KMS-11 (cell line): ENCODE measurements at regions not wholly inside any gene's neighbourhood (a gene's known extent, or its start where the extent isn't known, plus 50 kb on each side); places are given as distances from the start of the nearest gene placed in this dataset.

Experiments used
- H2AFZ ChIP-seq: fragments of 200-600 bp; sonication (generic); 2 replicates; pipeline ENCODE4 v1.6.1; 2016; ENCODE audit warnings: antibody characterized with exemption, mixed run types, low read depth
- H3K27ac ChIP-seq: fragments of 200-600 bp; sonication (generic); 2 replicates; pipeline ENCODE4 v1.6.1; 2016; ENCODE audit warnings: mild to moderate bottlenecking, mixed run types
- H3K27me3 ChIP-seq: fragments of 200-600 bp; sonication (generic); 2 replicates; pipeline ENCODE4 v1.6.1; 2017; ENCODE audit warnings: mild to moderate bottlenecking, low read depth, mixed run types, moderate library complexity; ENCODE audit not compliant: insufficient read depth
- H3K36me3 ChIP-seq: fragments of 200-600 bp; sonication (generic); 2 replicates; pipeline ENCODE4 v1.6.1; 2017; ENCODE audit warnings: mild to moderate bottlenecking, mixed run types; ENCODE audit not compliant: insufficient read depth
- H3K4me1 ChIP-seq: fragments of 200-600 bp; sonication (generic); 2 replicates; pipeline ENCODE4 v1.6.1; 2016; ENCODE audit warnings: mild to moderate bottlenecking, low read depth, mixed run types; ENCODE audit not compliant: poor library complexity, severe bottlenecking
- H3K4me2 ChIP-seq: fragments of 200-600 bp; sonication (generic); 2 replicates; pipeline ENCODE4 v1.7.0; 2016; ENCODE audit warnings: mild to moderate bottlenecking, mixed run types
- H3K4me3 ChIP-seq: fragments of 200-600 bp; sonication (generic); IDR thresholded peaks from 2 replicates; pipeline ENCODE4 v1.6.1; 2017; ENCODE audit warnings: low read depth, low read length, mixed read lengths; ENCODE audit not compliant: insufficient read depth
- H3K79me2 ChIP-seq: fragments of 200-600 bp; sonication (generic); 2 replicates; pipeline ENCODE4 v1.6.1; 2016; ENCODE audit warnings: low read depth, mixed run types; ENCODE audit not compliant: insufficient read depth
- H3K9ac ChIP-seq: fragments of 200-600 bp; sonication (generic); 2 replicates; pipeline ENCODE4 v1.6.1; 2016; ENCODE audit warnings: mild to moderate bottlenecking, mixed run types
- H4K20me1 ChIP-seq: fragments of 200-600 bp; sonication (generic); 2 replicates; pipeline ENCODE4 v1.6.1; 2016; ENCODE audit warnings: mild to moderate bottlenecking, mixed run types; ENCODE audit not compliant: insufficient read depth
- CTCF ChIP-seq: fragments of 200-600 bp; sonication (generic); conservative IDR thresholded peaks from 2 replicates; pipeline ENCODE4 v1.6.1; 2017; ENCODE audit warnings: low read depth, mild to moderate bottlenecking, antibody characterized with exemption, low read length, moderate library complexity, mixed read lengths

DNA sequence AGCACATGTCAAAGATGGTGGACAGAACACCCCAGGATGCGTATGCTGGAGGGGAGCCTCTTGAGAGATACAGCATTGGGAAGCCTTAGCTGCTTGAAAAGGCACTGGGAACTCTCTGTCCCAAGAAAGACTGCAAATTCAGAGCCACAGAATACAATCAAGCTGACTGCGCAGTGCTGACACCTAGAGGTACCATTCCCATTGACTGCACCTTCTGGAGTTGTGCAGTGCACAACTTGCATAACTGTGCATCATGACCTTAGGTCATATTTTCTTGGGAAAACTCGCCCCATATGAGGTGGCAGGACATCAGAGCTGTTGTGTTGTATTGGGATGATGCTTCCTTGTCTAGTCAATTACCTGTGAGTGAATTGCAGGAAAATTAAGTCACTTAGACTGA lies 646.5 kb upstream of the NOX3 start:
- H3K27me3 ChIP-seq: no peaks in the 10 kb centered on the region
- H3K27ac ChIP-seq: no peak overlapping the region
- H3K4me1 ChIP-seq: no peaks in the 10 kb centered on the region
- H3K79me2 ChIP-seq: no peaks in the 10 kb centered on the region
- no peaks in the 10 kb centered on the region for H3K36me3 ChIP-seq
- TF ChIP-seq CTCF: 0 out of 2 replicates have a peak, but pooled peaks have one; percentile 14
- H3K4me2 ChIP-seq: no peak overlapping the region
- H4K20me1 ChIP-seq: no peaks in the 10 kb centered on the region
- H3K9ac ChIP-seq: no peak overlapping the region
- H2AFZ ChIP-seq: no peak overlapping the region
- H3K4me3 ChIP-seq: no peak overlapping the region

GRCh38 chr6:156098839-156099238 lies 643.2 kb upstream of the NOX3 start:
- H4K20me1 ChIP-seq: no peaks in the 10 kb centered on the region
- no peak for TF ChIP-seq CTCF
- no peaks in the 10 kb centered on the region for H3K36me3 ChIP-seq
- H3K4me2 ChIP-seq: no peak overlapping the region
- H2AFZ ChIP-seq: no peak overlapping the region
- no peaks in the 10 kb centered on the region for H3K27me3 ChIP-seq
- no peak overlapping the region for H3K9ac ChIP-seq
- H3K79me2 ChIP-seq: no peaks in the 10 kb centered on the region
- no peak overlapping the region for H3K4me3 ChIP-seq
- no peaks in the 10 kb centered on the region for H3K4me1 ChIP-seq
- H3K27ac ChIP-seq: no peak overlapping the region

DNA sequence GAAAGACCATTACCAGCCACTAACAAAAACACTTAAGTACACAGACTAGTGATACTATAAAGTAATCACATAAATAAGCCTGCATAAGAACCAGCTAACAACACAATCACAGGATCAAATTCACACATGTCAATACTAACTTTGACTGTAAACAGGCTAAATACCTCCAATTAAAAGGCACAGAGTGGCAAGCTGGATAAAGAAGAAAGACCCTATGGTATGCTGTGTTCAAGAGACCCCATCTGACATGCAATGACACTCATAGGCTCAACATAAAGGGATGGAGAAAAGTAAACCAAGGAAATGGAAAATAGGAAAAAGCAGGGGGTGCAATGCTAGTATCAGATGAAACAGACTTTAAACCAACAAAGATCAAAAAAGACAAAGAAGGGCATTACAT lies 631.8 kb upstream of the NOX3 start:
- no peak overlapping the region for H2AFZ ChIP-seq
- no peak for TF ChIP-seq CTCF
- H3K79me2 ChIP-seq: no peaks in the 10 kb centered on the region
- no peaks in the 10 kb centered on the region for H3K27me3 ChIP-seq
- no peak overlapping the region for H3K9ac ChIP-seq
- no peak overlapping the region for H3K4me2 ChIP-seq
- H3K4me1 ChIP-seq: no peaks in the 10 kb centered on the region
- no peak overlapping the region for H3K4me3 ChIP-seq
- H4K20me1 ChIP-seq: no peaks in the 10 kb centered on the region
- no peak overlapping the region for H3K27ac ChIP-seq
- H3K36me3 ChIP-seq: no peaks in the 10 kb centered on the region

DNA sequence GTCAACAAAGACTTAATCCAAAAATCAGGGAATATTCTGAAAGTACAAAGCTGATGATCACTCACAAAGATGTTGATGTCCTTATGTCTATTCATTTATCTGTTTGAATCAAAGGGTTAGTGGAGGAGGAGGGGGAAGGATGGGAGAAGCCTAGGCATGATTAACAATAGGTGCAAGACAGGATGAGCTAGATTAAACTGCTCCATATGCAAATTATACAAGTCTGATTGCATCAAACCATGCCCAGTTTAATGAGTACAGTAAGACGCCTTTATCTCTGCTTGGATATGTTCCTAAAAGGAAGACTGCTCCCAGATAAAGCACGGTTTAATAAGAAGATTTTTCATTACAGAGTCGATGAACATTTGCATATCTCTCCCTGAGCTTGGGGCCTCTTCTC lies 626.4 kb upstream of the NOX3 start:
- no peaks in the 10 kb centered on the region for H3K36me3 ChIP-seq
- no peaks in the 10 kb centered on the region for H3K79me2 ChIP-seq
- no peak for TF ChIP-seq CTCF
- H3K9ac ChIP-seq: no peak overlapping the region
- H3K27me3 ChIP-seq: no peaks in the 10 kb centered on the region
- H3K4me2 ChIP-seq: no peak overlapping the region
- H2AFZ ChIP-seq: no peak overlapping the region
- no peaks in the 10 kb centered on the region for H3K4me1 ChIP-seq
- H4K20me1 ChIP-seq: no peaks in the 10 kb centered on the region
- H3K4me3 ChIP-seq: no peak overlapping the region
- no peak overlapping the region for H3K27ac ChIP-seq

DNA sequence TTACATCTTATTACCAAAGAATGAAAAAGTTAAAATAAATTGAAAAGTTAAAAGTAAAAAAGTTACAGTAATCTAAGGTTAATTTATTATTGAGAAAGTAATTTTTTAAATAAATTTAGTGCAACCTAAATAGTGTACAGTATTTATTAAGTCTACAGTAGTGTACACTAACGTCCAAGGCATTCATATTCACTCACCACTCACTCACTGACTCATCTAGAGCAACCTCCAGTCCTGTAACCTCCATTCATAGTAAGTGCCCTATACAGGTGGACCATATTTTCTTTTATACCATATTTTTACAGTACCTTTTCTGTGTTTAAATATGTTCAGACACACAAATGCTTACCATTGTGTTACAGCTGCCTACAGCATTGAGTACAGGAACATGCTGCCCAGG lies 624.7 kb upstream of the NOX3 start:
- no peaks in the 10 kb centered on the region for H4K20me1 ChIP-seq
- H3K4me1 ChIP-seq: no peaks in the 10 kb centered on the region
- no peak overlapping the region for H3K4me2 ChIP-seq
- no peak overlapping the region for H3K4me3 ChIP-seq
- TF ChIP-seq CTCF: no peak
- H3K27ac ChIP-seq: no peak overlapping the region
- H3K79me2 ChIP-seq: no peaks in the 10 kb centered on the region
- H3K36me3 ChIP-seq: no peaks in the 10 kb centered on the region
- H3K9ac ChIP-seq: no peak overlapping the region
- no peaks in the 10 kb centered on the region for H3K27me3 ChIP-seq
- no peak overlapping the region for H2AFZ ChIP-seq
